GM21360 (cell line): ENCODE measurements at regions not wholly inside any gene's neighbourhood (a gene's known extent, or its start where the extent isn't known, plus 50 kb on each side); places are given as distances from the start of the nearest gene placed in this dataset.
"Not testable (repeated sequence)": the region's sequence is repeated elsewhere in the genome, so short reads cannot be mapped to it uniquely, and the experiment has no call there.

Source experiments
- ATAC-seq: cut with Tn5 transposase; IDR thresholded peaks from one replicate; pipeline ENCODE4 v1.9.1; 2021; ENCODE audit warnings: mild to moderate bottlenecking, moderate library complexity; ENCODE audit not compliant: unreplicated experiment

- no peak for ATAC-seq
Measured at GRCh38 chr3:34411596-34411995, 613.2 kb downstream of the PDCD6IP start.

- no peak for ATAC-seq
Measured at GRCh38 chr3:34419801-34420200, 621.4 kb downstream of the PDCD6IP start.

- ATAC-seq = no peak
Measured at GRCh38 chr3:34421762-34422161, 623.3 kb downstream of the PDCD6IP start.

GRCh38 chr3:34439796-34440195, 641.4 kb downstream of the PDCD6IP start:
- no peak for ATAC-seq

GRCh38 chr3:34444137-34444536, 645.7 kb downstream of the PDCD6IP start:
- no peak for ATAC-seq

- ATAC-seq = no peak
Measured at GRCh38 chr3:34449305-34449704, 650.9 kb downstream of the PDCD6IP start.

GRCh38 chr3:34463414-34463813, 665.0 kb downstream of the PDCD6IP start:
- ATAC-seq = no peak

GRCh38 chr3:34464646-34465045, 666.2 kb downstream of the PDCD6IP start:
- no peak for ATAC-seq

- no peak for ATAC-seq
Measured at GRCh38 chr3:34475851-34476250, 677.4 kb downstream of the PDCD6IP start.

GRCh38 chr3:34483311-34483887, 685.0 kb downstream of the PDCD6IP start:
- no peak for ATAC-seq

- ATAC-seq = no peak
Measured at GRCh38 chr3:34504366-34504765, 705.9 kb downstream of the PDCD6IP start.

- ATAC-seq = no peak
Measured at GRCh38 chr3:34504775-34505174, 706.3 kb downstream of the PDCD6IP start.

GRCh38 chr3:34508732-34509131, 710.3 kb downstream of the PDCD6IP start:
- ATAC-seq = no peak

- ATAC-seq = no peak
Measured at GRCh38 chr3:34511891-34512290, 713.5 kb downstream of the PDCD6IP start.

- ATAC-seq = not testable (repeated sequence)
Measured at GRCh38 chr3:34519008-34519407, 720.6 kb downstream of the PDCD6IP start.

GRCh38 chr3:34531156-34531555, 732.7 kb downstream of the PDCD6IP start:
- ATAC-seq = no peak

GRCh38 chr3:34533451-34533850, 735.0 kb downstream of the PDCD6IP start:
- no peak for ATAC-seq

GRCh38 chr3:34534013-34534412, 735.6 kb downstream of the PDCD6IP start:
- ATAC-seq = no peak

- no peak for ATAC-seq
Measured at GRCh38 chr3:34544136-34544535, 745.7 kb downstream of the PDCD6IP start.

GRCh38 chr3:34547297-34547920, 749.0 kb downstream of the PDCD6IP start:
- ATAC-seq = no peak

- no peak for ATAC-seq
Measured at GRCh38 chr3:34567266-34567665, 768.8 kb downstream of the PDCD6IP start.

- ATAC-seq = no peak
Measured at GRCh38 chr3:34568766-34569165, 770.3 kb downstream of the PDCD6IP start.

GRCh38 chr3:34569437-34569836, 771.0 kb downstream of the PDCD6IP start:
- no peak for ATAC-seq
